HCT116 (cell line): ENCODE measurements at regions not wholly inside any gene's neighbourhood (a gene's known extent, or its start where the extent isn't known, plus 50 kb on each side); places are given as distances from the start of the nearest gene placed in this dataset.

Experiments
- ATAC-seq: fragments of 200-7000 bp; cut with Tn5 transposase; 2 replicates; pipeline ENCODE4 v1.9.1; 2020; ENCODE audit warnings: mild to moderate bottlenecking, moderate library complexity
- BruUV-seq: library from RNA; stranded (reverse); fragments of 400-500 nt; replicated peaks from 2 replicates; lab custom pipeline; 2021; lab: Mats Ljungman, UMichigan
- CTCF ChIA-PET: fragments of 300-600 bp; sonication (Branson Sonifier 250); formaldehyde crosslinking; loops from one replicate; lab custom pipeline; 2021; ENCODE audit warnings: antibody characterized with exemption; lab: Charles Lee
- POLR2A ChIA-PET: fragments of 300-600, 350-600 bp; sonication (Branson Sonifier 250); formaldehyde crosslinking; loops from one replicate; lab custom pipeline; 2021; ENCODE audit warnings: antibody characterized with exemption; lab: Charles Lee
- RAD21 ChIA-PET, 2 experiments: fragments of 300-600 bp; sonication (Branson Sonifier 250); formaldehyde crosslinking; loops; one replicate each; lab custom pipeline; 2023; ENCODE audit warnings: low total read pairs in 2 of 2; ENCODE audit not compliant: uncharacterized antibody in 2 of 2, unreplicated experiment in 2 of 2, low non-redundant PET in 1 of 2; lab: Charles Lee
- DNase-seq: peaks from one replicate; pipeline ENCODE4 v3.0.0-alpha.2; 2010; ENCODE audit warnings: low read depth, low spot score
- H2AFZ ChIP-seq: fragments of 200-600 bp; shearing (Covaris generic), sonication (generic); 2 replicates; pipeline ENCODE4 v1.6.1; 2017; ENCODE audit warnings: low read depth, mixed run types, mixed read lengths, antibody characterized with exemption, low read length; ENCODE audit not compliant: poor library complexity, severe bottlenecking
- H3K27ac ChIP-seq: 2 replicates; pipeline ENCODE4 v1.5.1; 2012; ENCODE audit warnings: low read depth, low read length
- H3K27me3 ChIP-seq: fragments of 200-600 bp; sonication (generic); 2 replicates; pipeline ENCODE4 v1.6.1; 2016; ENCODE audit warnings: mixed run types, low read length, mixed read lengths; ENCODE audit not compliant: insufficient read depth
- H3K36me3 ChIP-seq, 2 experiments: fragments of 200-500 bp in 1 of 2; fragments of 200-600 bp in 1 of 2; sonication (Bioruptor generic) in 1 of 2; sonication (generic) in 1 of 2; 2 replicates each; pipeline versions ENCODE4 v1.5.1 to v1.6.1; 2014 to 2016; ENCODE audit warnings: low read length in 2 of 2, inconsistent platforms in 1 of 2, mixed read lengths in 1 of 2, mixed run types in 1 of 2; ENCODE audit not compliant: insufficient read depth in 2 of 2, control insufficient read depth in 1 of 2
- H3K4me1 ChIP-seq, 2 experiments: fragments of 200-600 bp in 1 of 2; sonication (generic) in 1 of 2; 2 replicates each; pipeline versions ENCODE4 v1.5.1 to v1.6.1; 2012 to 2017; ENCODE audit warnings: low read length in 2 of 2, inconsistent platforms in 1 of 2, mild to moderate bottlenecking in 1 of 2, mixed read lengths in 1 of 2, mixed run types in 1 of 2, moderate library complexity in 1 of 2; ENCODE audit not compliant: insufficient read depth in 2 of 2, control insufficient read depth in 1 of 2
- H3K4me2 ChIP-seq: fragments of 200-600 bp; sonication (generic); 2 replicates; pipeline ENCODE4 v1.6.1; 2017; ENCODE audit warnings: mixed run types, low read length, mixed read lengths
- H3K4me3 ChIP-seq, 2 experiments: fragments of 200-600 bp in 1 of 2; sonication (generic) in 1 of 2; replicated peaks in 1 of 2; 2 replicates each; pipeline ENCODE4 v1.5.1; 2011 to 2016; ENCODE audit warnings: low read length in 2 of 2, control low read depth in 1 of 2, low read depth in 1 of 2, mild to moderate bottlenecking in 1 of 2, mixed read lengths in 1 of 2, mixed run types in 1 of 2
- H3K79me2 ChIP-seq: fragments of 200-600 bp; sonication (generic); 2 replicates; pipeline ENCODE4 v1.6.1; 2017; ENCODE audit warnings: mild to moderate bottlenecking, mixed run types, low read length, moderate library complexity, mixed read lengths; ENCODE audit not compliant: insufficient read depth
- H3K9ac ChIP-seq: fragments of 200-600 bp; sonication (generic); 2 replicates; pipeline ENCODE4 v1.6.1; 2016; ENCODE audit warnings: low read length, mixed read lengths
- H3K9me2 ChIP-seq: fragments of 200-600 bp; sonication (generic), shearing (Covaris generic); 2 replicates; pipeline ENCODE4 v1.6.1; 2017; ENCODE audit warnings: mixed run types, mild to moderate bottlenecking, moderate library complexity; ENCODE audit not compliant: insufficient read depth
- H3K9me3 ChIP-seq, 2 experiments: fragments of 200-500 bp in 1 of 2; fragments of 200-600 bp in 1 of 2; sonication (Bioruptor generic) in 1 of 2; sonication (generic) in 1 of 2; 2 replicates each; pipeline ENCODE4 v1.6.1; 2014 to 2017; ENCODE audit warnings: low read length in 2 of 2, mixed read lengths in 2 of 2, inconsistent platforms in 1 of 2, low read depth in 1 of 2, mild to moderate bottlenecking in 1 of 2, mixed run types in 1 of 2, moderate library complexity in 1 of 2; ENCODE audit not compliant: control insufficient read depth in 1 of 2, insufficient read depth in 1 of 2
- H4K20me1 ChIP-seq: fragments of 200-600 bp; sonication (generic), shearing (Covaris generic); 2 replicates; pipeline ENCODE4 v1.6.1; 2017; ENCODE audit warnings: mixed run types, mild to moderate bottlenecking, moderate library complexity; ENCODE audit not compliant: insufficient read depth
- CEBPB ChIP-seq: IDR thresholded peaks from 2 replicates; pipeline ENCODE4 v1.6.1; 2012; ENCODE audit warnings: low read depth
- EGR1 ChIP-seq: IDR thresholded peaks from 2 replicates; pipeline ENCODE4 v1.6.1; 2012; ENCODE audit warnings: low read depth
- ELF1 ChIP-seq: IDR thresholded peaks from 2 replicates; pipeline ENCODE4 v1.6.1; 2012; ENCODE audit warnings: low read depth, borderline replicate concordance
- EZH2 ChIP-seq: fragments of 200-600 bp; sonication (generic); IDR thresholded peaks from 2 replicates; pipeline ENCODE4 v1.6.1; 2017; ENCODE audit warnings: antibody characterized with exemption, mixed run types
- JUND ChIP-seq: IDR thresholded peaks from 2 replicates; pipeline ENCODE4 v1.6.1; 2012
- RAD21 ChIP-seq: IDR thresholded peaks from 2 replicates; pipeline ENCODE4 v1.6.1; 2012; ENCODE audit warnings: low read depth, mild to moderate bottlenecking
- REST ChIP-seq: IDR thresholded peaks from 2 replicates; pipeline ENCODE4 v1.6.1; 2012; ENCODE audit warnings: low read depth
- SP1 ChIP-seq: IDR thresholded peaks from 2 replicates; pipeline ENCODE4 v1.6.1; 2012; ENCODE audit warnings: low read depth
- SRF ChIP-seq: IDR thresholded peaks from 2 replicates; pipeline ENCODE4 v1.6.1; 2012; ENCODE audit warnings: low read depth
- TCF7L2 ChIP-seq: IDR thresholded peaks from 2 replicates; pipeline ENCODE4 v1.7.0; 2011; ENCODE audit warnings: borderline replicate concordance, inconsistent platforms; ENCODE audit not compliant: insufficient read depth, insufficient read length; ENCODE audit errors: extremely low read depth
- YY1 ChIP-seq: IDR thresholded peaks from 2 replicates; pipeline ENCODE4 v1.6.1; 2011; ENCODE audit warnings: low read length, low read depth, moderate library complexity, mild to moderate bottlenecking; ENCODE audit not compliant: insufficient replicate concordance; ENCODE audit errors: extremely low read depth
- ZFX ChIP-seq: fragments of 450-650 bp; IDR thresholded peaks from 2 replicates; pipeline ENCODE4 v1.6.1; 2017
- intact Hi-C: fragments of 100-400 bp; cut with micrococcal nuclease; formaldehyde crosslinking; loops from 2 replicates; pipeline ENCODE4 v1.10.0; 2022

GRCh38 chr1:115499253-115499652 lies 142.5 kb upstream of the VANGL1 start:
- Histone ChIP-seq H3K27me3 (no peaks in the 10 kb centered on the region), H3K9me3 (no peaks in the 10 kb centered on the region), H2AFZ (no peak overlapping the region), H3K4me1 (peaks cover 0 to 10% of the 10 kb centered on the region in 2 experiments; a peak in 2 of 4 replicates), H3K27ac (no peak overlapping the region), H3K4me2 (no peak overlapping the region), H3K9me2 (no peaks in the 10 kb centered on the region), H3K79me2 (no peaks in the 10 kb centered on the region), H4K20me1 (no peaks in the 10 kb centered on the region), H3K4me3 (no peak overlapping the region), H3K9ac (no peak overlapping the region), H3K36me3 (no peaks in the 10 kb centered on the region)
- BruUV-seq, result no TSS peak
- ATAC-seq (no peak), DNase-seq (no peak)
- ChIA-PET POLR2A (no interaction called here), RAD21 (no interaction called here), CTCF (no interaction called here)
- intact Hi-C loops, result no loop called here
- TF ChIP-seq EGR1 (no peak), SRF (no peak), YY1 (no peak), JUND (no peak), REST (no peak), EZH2 (no peak)

- Histone ChIP-seq H3K4me1 (peaks cover 0 to 14% of the 10 kb centered on the region in 2 experiments; a peak in 2 of 4 replicates), H3K79me2 (no peaks in the 10 kb centered on the region), H3K4me3 (no peak overlapping the region), H3K9me2 (no peaks in the 10 kb centered on the region), H3K36me3 (no peaks in the 10 kb centered on the region), H3K9ac (no peak overlapping the region), H3K9me3 (no peaks in the 10 kb centered on the region), H4K20me1 (no peaks in the 10 kb centered on the region), H3K4me2 (peak overlapping the region; percentile 41; the same call in 1 of the 2 replicates), H3K27ac (no peak overlapping the region), H2AFZ (no peak overlapping the region), H3K27me3 (no peaks in the 10 kb centered on the region)
- ATAC-seq (no peak; the same call in 1 of the 2 replicates), DNase-seq (no peak)
- intact Hi-C loops, result no loop called here
- POLR2A ChIA-PET, result no interaction called here
- CTCF ChIA-PET, result no interaction called here
- BruUV-seq, result no TSS peak
- RAD21 ChIA-PET, result no interaction called here
- TF ChIP-seq RAD21 (no peak), ZFX (no peak), TCF7L2 (no peak), CEBPB (no peak), ELF1 (no peak), EGR1 (no peak), SP1 (no peak), REST (no peak)
Observed at GRCh38 chr1:115496904-115497527, 144.8 kb upstream of the VANGL1 start.
